Fibroblast of skin of scalp (primary cell): ENCODE measurements at regions not wholly inside any gene's neighbourhood (a gene's known extent, or its start where the extent isn't known, plus 50 kb on each side); places are given as distances from the start of the nearest gene placed in this dataset.
"Not testable (repeated sequence)": the region's sequence is repeated elsewhere in the genome, so short reads cannot be mapped to it uniquely, and the experiment has no call there.

Source experiments
- DNase-seq: peaks from one replicate; pipeline ENCODE4 v3.0.0-alpha.2; 2013

DNA sequence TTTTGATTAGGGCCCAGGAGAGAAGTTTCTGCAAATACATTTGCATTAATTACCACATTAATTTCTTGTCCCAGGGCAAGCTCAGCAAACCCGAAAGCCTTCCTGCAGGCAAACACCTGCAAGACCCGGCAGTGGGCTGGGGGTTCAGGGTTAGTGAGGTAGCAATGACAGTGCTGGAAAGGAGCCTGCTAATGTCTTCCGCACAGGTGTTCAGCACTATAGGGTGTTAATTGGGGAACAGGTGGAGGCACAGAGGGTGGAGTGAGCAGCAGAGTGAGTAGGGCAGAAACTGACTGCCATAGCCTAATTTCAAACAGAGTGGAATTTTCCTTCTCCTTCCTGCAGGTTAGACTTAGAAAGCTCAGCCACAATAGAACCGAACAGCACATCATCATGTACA lies 50.9 kb upstream of the UBASH3B start:
- no peak for DNase-seq

- DNase-seq, result peak; percentile 73
Measured at GRCh38 chr11:122601141-122602125, 54.1 kb upstream of the UBASH3B start.

- no peak for DNase-seq
Measured at GRCh38 chr11:122600290-122600689, 55.2 kb upstream of the UBASH3B start.

- no peak for DNase-seq
Measured at GRCh38 chr11:122599434-122599833, 56.1 kb upstream of the UBASH3B start.

- DNase-seq, result peak; percentile 28
Measured at GRCh38 chr11:122598971-122599370, 56.6 kb upstream of the UBASH3B start.

DNA sequence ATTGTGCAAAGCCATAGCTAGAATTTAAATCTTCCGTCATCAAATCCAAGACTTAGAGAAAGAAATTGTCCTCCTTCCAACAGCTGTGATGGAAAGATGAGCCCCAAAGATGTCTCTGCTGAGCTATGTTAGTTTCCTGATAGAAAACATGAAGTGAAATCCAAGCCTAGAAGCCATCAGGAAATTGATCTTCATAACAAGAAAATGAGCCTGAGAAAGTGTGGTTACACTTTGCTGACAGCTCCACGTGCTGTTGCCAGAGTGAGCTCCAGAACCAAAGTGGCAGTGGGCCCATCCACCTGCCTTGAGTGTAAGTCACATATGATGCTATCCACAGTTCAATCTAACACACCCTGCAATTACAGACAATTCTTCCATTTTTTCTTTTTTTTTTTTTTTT lies 58.0 kb upstream of the UBASH3B start:
- no peak for DNase-seq

- peak; percentile 25 for DNase-seq
Measured at GRCh38 chr11:122594986-122595645, 60.4 kb upstream of the UBASH3B start.

GRCh38 chr11:122593473-122594420 lies 61.8 kb upstream of the UBASH3B start:
- no peak for DNase-seq

DNA sequence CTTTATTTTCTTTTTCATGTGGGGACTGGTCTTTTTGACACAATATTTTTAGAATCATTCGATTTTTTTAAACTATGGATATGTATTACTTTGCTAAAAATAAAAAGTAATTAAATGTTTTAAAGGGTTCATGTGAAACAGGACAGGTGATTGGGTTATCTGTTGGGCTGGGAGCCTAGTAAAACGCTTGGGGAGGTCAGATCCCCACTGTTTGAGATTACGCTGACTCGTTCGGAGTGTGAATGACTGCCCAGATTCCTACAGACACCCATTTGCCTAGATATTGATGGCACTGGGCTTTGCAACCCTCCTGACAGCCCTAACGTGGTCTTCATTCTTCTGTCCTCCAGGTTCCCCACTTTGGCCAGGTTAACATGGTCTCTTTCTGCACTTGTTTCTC lies 62.9 kb upstream of the UBASH3B start:
- no peak for DNase-seq

- DNase-seq, result no peak
Measured at GRCh38 chr11:122584670-122585069, 70.9 kb upstream of the UBASH3B start.

- not testable (repeated sequence) for DNase-seq
Measured at GRCh38 chr11:122580071-122580470, 75.5 kb upstream of the UBASH3B start.

- no peak for DNase-seq
Measured at GRCh38 chr11:122578171-122578825, 77.2 kb upstream of the UBASH3B start.

DNA sequence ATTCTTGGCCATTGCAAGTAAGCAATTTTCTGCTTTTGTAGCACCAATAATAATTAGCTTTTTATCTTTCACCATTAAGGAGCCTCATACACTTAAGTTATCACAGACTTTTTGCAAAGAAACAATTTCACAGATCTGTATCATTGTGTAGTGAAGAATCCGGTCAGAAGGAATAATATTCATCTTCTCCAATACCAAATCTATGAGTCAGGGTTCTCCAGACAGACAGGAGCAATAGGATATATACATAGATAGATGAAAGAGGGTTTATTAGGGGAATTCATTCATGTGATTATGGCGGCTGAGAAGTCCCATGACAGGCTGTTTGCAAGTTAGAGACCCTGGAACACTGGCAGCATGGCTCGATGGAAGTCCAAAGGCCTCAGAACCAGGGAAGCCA lies 82.9 kb upstream of the UBASH3B start:
- DNase-seq, result peak; percentile 21

DNA sequence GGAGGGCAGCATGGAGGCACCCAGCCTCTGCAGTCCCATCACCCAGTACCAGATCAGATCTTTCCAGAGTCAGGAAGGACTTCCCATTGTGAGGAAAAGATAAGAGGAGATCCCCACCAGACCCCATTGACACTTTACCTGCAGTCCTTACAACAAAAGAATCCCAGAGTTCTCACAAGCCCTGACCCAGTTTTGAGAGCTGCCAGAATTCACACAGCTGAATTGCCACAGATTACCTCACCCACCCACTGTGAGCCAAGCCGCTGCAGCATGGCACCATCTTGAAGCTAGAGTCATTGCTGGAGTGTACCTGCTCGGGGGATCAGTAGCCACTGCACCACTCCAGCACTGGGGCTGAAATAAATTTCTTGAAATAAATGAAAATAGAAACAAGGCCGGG lies 91.8 kb upstream of the UBASH3B start:
- DNase-seq, result no peak

GRCh38 chr11:122559734-122560382 lies 95.7 kb upstream of the UBASH3B start:
- peak; percentile 41 for DNase-seq

GRCh38 chr11:122559218-122559617 lies 96.3 kb upstream of the UBASH3B start:
- DNase-seq, result not testable (repeated sequence)

DNA sequence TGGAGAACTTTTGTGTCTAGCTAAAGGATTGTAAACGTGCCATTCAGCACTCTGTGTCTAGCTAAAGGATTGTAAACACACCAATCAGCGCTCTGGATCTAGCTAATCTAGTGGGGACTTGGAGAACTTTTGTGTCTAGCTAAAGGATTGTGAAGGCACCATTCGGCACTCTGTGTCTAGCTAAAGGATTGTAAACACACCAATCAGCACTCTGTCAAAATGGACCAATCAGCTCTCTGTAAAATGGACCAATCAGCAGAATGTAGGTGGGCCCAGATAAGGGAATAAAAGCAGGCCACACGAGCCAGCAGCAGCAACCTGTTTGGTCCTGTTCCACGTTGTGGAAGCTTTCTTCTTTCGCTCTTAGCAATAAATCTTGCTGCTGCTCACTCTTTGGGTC lies 98.4 kb upstream of the UBASH3B start:
- not testable (repeated sequence) for DNase-seq

GRCh38 chr11:122556605-122557004 lies 98.9 kb upstream of the UBASH3B start:
- peak; percentile 30 for DNase-seq

DNA sequence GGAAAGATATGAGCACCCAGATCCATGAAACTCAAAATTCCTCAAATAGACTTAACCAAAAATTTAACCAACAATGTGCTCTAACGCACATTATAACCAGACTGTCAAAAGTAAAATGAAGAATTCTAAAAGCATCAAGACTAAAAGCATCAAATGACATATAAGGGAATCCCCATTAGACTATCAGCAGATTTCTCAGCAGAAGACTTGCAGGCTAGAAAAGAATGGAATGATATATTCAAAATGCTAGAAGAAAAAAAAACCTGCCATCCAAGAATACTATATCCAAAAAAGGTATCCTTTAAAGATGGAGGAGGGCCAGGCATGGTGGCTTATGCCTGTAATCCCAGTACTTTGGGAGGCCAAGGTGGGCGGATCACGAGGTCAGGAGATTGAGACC lies 117.5 kb upstream of the UBASH3B start:
- DNase-seq, result no peak

- no peak for DNase-seq
Measured at GRCh38 chr11:122524898-122525297, 130.6 kb upstream of the UBASH3B start.
